Activated CD4-positive, alpha-beta T cell treated with anti-CD3 and anti-CD28 coated beads for 36 hours (primary cell): ENCODE measurements at regions not wholly inside any gene's neighbourhood (a gene's known extent, or its start where the extent isn't known, plus 50 kb on each side); places are given as distances from the start of the nearest gene placed in this dataset.
A peak's percentile ranks its signal among the peaks of the same experiment; 100 is the strongest.

ENCODE experiments used
- ATAC-seq: fragments of 200-7000 bp; cut with Tn5 transposase; one replicate; pipeline ENCODE4 v1.10.0; 2021; ENCODE audit warnings: mild to moderate bottlenecking, moderate library complexity
- CTCF ChIA-PET: fragments of 350-600 bp; sonication (Branson Sonifier 250); formaldehyde crosslinking; loops from one replicate; lab custom pipeline; 2021; ENCODE audit warnings: antibody characterized with exemption; lab: Charles Lee
- POLR2A ChIA-PET: fragments of 350-600 bp; sonication (Branson Sonifier 250); formaldehyde crosslinking; loops from one replicate; lab custom pipeline; 2021; ENCODE audit warnings: antibody characterized with exemption, inconsistent platforms; lab: Charles Lee
- DNase-seq: peaks from one replicate; pipeline ENCODE4 v3.0.0-alpha.2; 2020
- H3K27ac Mint-ChIP-seq: one replicate; pipeline ENCODE4 v1.8.0; 2021; ENCODE audit warnings: mixed read lengths
- H3K27me3 Mint-ChIP-seq: one replicate; pipeline ENCODE4 v1.8.0; 2021; ENCODE audit warnings: mixed read lengths
- H3K36me3 Mint-ChIP-seq: one replicate; pipeline ENCODE4 v1.8.0; 2021; ENCODE audit warnings: low read depth, mixed read lengths
- H3K4me1 Mint-ChIP-seq: one replicate; pipeline ENCODE4 v1.8.0; 2021; ENCODE audit warnings: mixed read lengths
- H3K4me3 Mint-ChIP-seq: one replicate; pipeline ENCODE4 v1.8.0; 2021; ENCODE audit warnings: mild to moderate bottlenecking, moderate library complexity, mixed read lengths
- H3K9me3 Mint-ChIP-seq: one replicate; pipeline ENCODE4 v1.8.0; 2021; ENCODE audit warnings: low read depth, mixed read lengths
- intact Hi-C, 2 experiments: fragments of 100-400 bp; cut with DNase I in 1 of 2; cut with micrococcal nuclease in 1 of 2; formaldehyde crosslinking; loops; one replicate each; pipeline versions ENCODE4 v1.14.2 to v1.15.1; 2022 to 2024; cut with DNase I, micrococcal nuclease

- POLR2A ChIA-PET = interaction anchor here (0.6 to 1.4 kb wide), 4 partner anchors 11 to 77 kb away, joined by 3 to 6 read pairs (median 4); partner anchors contain the start of gene STK17B
- H3K4me3 Mint-ChIP-seq = no peak overlapping the region
- peak overlapping the region; percentile 14 for H3K27ac Mint-ChIP-seq
Measured at GRCh38 chr2:196248467-196249094, 77.2 kb upstream of the STK17B start.

GRCh38 chr2:196249171-196249570 is 77.8 kb upstream of the STK17B start:
- Mint-ChIP-seq H3K9me3 (peaks cover 10% of the 10 kb centered on the region), H3K27me3 (no peaks in the 10 kb centered on the region), H3K36me3 (peaks cover 11% of the 10 kb centered on the region), H3K4me3 (no peak overlapping the region), H3K27ac (no peak overlapping the region), H3K4me1 (peaks cover 87% of the 10 kb centered on the region)
- no peak for DNase-seq
- ATAC-seq = no peak
- POLR2A ChIA-PET = interaction anchor here (0.6 to 1.4 kb wide), 3 partner anchors 11 to 71 kb away, joined by 3 to 6 read pairs (median 4); no protein-coding TSS in a partner anchor
- intact Hi-C loops = no loop called here
- CTCF ChIA-PET = interaction anchor here (0.6 to 2.1 kb wide), 9 partner anchors 10 to 193 kb away, joined by 3 to 12 read pairs (median 4); no protein-coding TSS in a partner anchor

More at GRCh38 chr2:196248467-196249094, 77.2 kb upstream of the STK17B start:
- peaks cover 10% of the 10 kb centered on the region for H3K36me3 Mint-ChIP-seq
- peaks cover 10% of the 10 kb centered on the region for H3K9me3 Mint-ChIP-seq
- DNase-seq (no peak), ATAC-seq (no peak)
- peaks cover 86% of the 10 kb centered on the region for H3K4me1 Mint-ChIP-seq
- CTCF ChIA-PET = interaction anchor here (0.6 to 2.1 kb wide), 10 partner anchors 10 to 192 kb away, joined by 3 to 12 read pairs (median 4); no protein-coding TSS in a partner anchor
- intact Hi-C loops = no loop called here
- H3K27me3 Mint-ChIP-seq = no peaks in the 10 kb centered on the region

- peaks cover 88% of the 10 kb centered on the region for H3K4me1 Mint-ChIP-seq
- intact Hi-C loops = loop anchor here in 1 of 2 experiments (10.0 kb wide), 1 partner anchor 965 kb away; no protein-coding TSS in a partner anchor
- peak overlapping the region; percentile 72 for H3K27ac Mint-ChIP-seq
- H3K4me3 Mint-ChIP-seq = no peak overlapping the region
- ChIA-PET POLR2A (interaction anchor here (1.4 kb wide), 1 partner anchor 10 kb away, joined by 6 read pairs; no protein-coding TSS in a partner anchor), CTCF (interaction anchor here (1.2 to 1.9 kb wide), 2 partner anchors 23 to 48 kb away, joined by 3 to 4 read pairs; no protein-coding TSS in a partner anchor)
- peak; percentile 24 for ATAC-seq
- peaks cover 11% of the 10 kb centered on the region for H3K36me3 Mint-ChIP-seq
- H3K9me3 Mint-ChIP-seq = peaks cover 10% of the 10 kb centered on the region
- DNase-seq = no peak
- H3K27me3 Mint-ChIP-seq = no peaks in the 10 kb centered on the region
Measured at GRCh38 chr2:196249860-196250259, 78.5 kb upstream of the STK17B start.

- ChIA-PET POLR2A (no interaction called here), CTCF (no interaction called here)
- peaks cover 10% of the 10 kb centered on the region for H3K9me3 Mint-ChIP-seq
- ATAC-seq (no peak), DNase-seq (no peak)
- peak overlapping the region; percentile 62 for H3K27ac Mint-ChIP-seq
- intact Hi-C loops = loop anchor here in 1 of 2 experiments (10.0 kb wide), 1 partner anchor 964 kb away; no protein-coding TSS in a partner anchor
- H3K4me1 Mint-ChIP-seq = peaks cover 75% of the 10 kb centered on the region
- no peaks in the 10 kb centered on the region for H3K27me3 Mint-ChIP-seq
- H3K36me3 Mint-ChIP-seq = peaks cover 11% of the 10 kb centered on the region
- H3K4me3 Mint-ChIP-seq = no peak overlapping the region
Measured at GRCh38 chr2:196251132-196251531, 79.8 kb upstream of the STK17B start.

GRCh38 chr2:196252408-196253115 is 81.2 kb upstream of the STK17B start:
- ATAC-seq (peak; percentile 81), DNase-seq (peak; percentile 47)
- intact Hi-C loops = loop anchor here (1.0 to 10.0 kb wide), 4 partner anchors 8 to 962 kb away; no protein-coding TSS in a partner anchor
- Mint-ChIP-seq H3K9me3 (peaks cover 10% of the 10 kb centered on the region), H3K4me3 (peak overlapping the region; percentile 25), H3K27ac (peak overlapping the region; percentile 85), H3K4me1 (peaks cover 83% of the 10 kb centered on the region), H3K27me3 (no peaks in the 10 kb centered on the region), H3K36me3 (peaks cover 11% of the 10 kb centered on the region)
- ChIA-PET CTCF (interaction anchor here (0.5 to 1.9 kb wide), 8 partner anchors 8 to 173 kb away, joined by 3 to 7 read pairs (median 4); no protein-coding TSS in a partner anchor), POLR2A (interaction anchor here (0.7 to 1.4 kb wide), 5 partner anchors 9 to 70 kb away, joined by 3 to 7 read pairs (median 5); no protein-coding TSS in a partner anchor)

- Mint-ChIP-seq H3K27ac (peak overlapping the region; percentile 85), H3K4me3 (no peak overlapping the region), H3K4me1 (peaks cover 83% of the 10 kb centered on the region), H3K36me3 (peaks cover 11% of the 10 kb centered on the region), H3K27me3 (no peaks in the 10 kb centered on the region), H3K9me3 (peaks cover 10% of the 10 kb centered on the region)
- DNase-seq = no peak
- intact Hi-C loops = loop anchor here (1.0 to 10.0 kb wide), 3 partner anchors 11 to 962 kb away; no protein-coding TSS in a partner anchor
- CTCF ChIA-PET = interaction anchor here (0.5 to 1.9 kb wide), 8 partner anchors 8 to 173 kb away, joined by 3 to 7 read pairs (median 4); no protein-coding TSS in a partner anchor
- POLR2A ChIA-PET = interaction anchor here (0.7 to 1.4 kb wide), 5 partner anchors 9 to 70 kb away, joined by 3 to 7 read pairs (median 5); no protein-coding TSS in a partner anchor
- peak; percentile 74 for ATAC-seq
Measured at GRCh38 chr2:196253116-196253480, 81.7 kb upstream of the STK17B start.

- H3K36me3 Mint-ChIP-seq = peaks cover 6% of the 10 kb centered on the region
- ATAC-seq = no peak
- H3K27me3 Mint-ChIP-seq = no peaks in the 10 kb centered on the region
- POLR2A ChIA-PET = interaction anchor here (0.6 kb wide), 1 partner anchor 68 kb away, joined by 3 read pairs; no protein-coding TSS in a partner anchor
- intact Hi-C loops = loop anchor here in 1 of 2 experiments (10.0 kb wide), 1 partner anchor 958 kb away; no protein-coding TSS in a partner anchor
- H3K4me3 Mint-ChIP-seq = no peak overlapping the region
- H3K27ac Mint-ChIP-seq = peak overlapping the region; percentile 72
- H3K9me3 Mint-ChIP-seq = peaks cover 5% of the 10 kb centered on the region
- CTCF ChIA-PET = interaction anchor here (1.2 to 3.1 kb wide), 3 partner anchors 12 to 22 kb away, joined by 3 to 9 read pairs (median 5); no protein-coding TSS in a partner anchor
- DNase-seq = no peak
- peaks cover 79% of the 10 kb centered on the region for H3K4me1 Mint-ChIP-seq
Measured at GRCh38 chr2:196256585-196256984, 85.2 kb upstream of the STK17B start.

- ChIA-PET CTCF (interaction anchor here (1.2 to 3.1 kb wide), 3 partner anchors 12 to 23 kb away, joined by 3 to 9 read pairs (median 5); no protein-coding TSS in a partner anchor), POLR2A (no interaction called here)
- Mint-ChIP-seq H3K36me3 (peaks cover 5% of the 10 kb centered on the region), H3K27ac (peak overlapping the region; percentile 72), H3K4me3 (no peak overlapping the region), H3K4me1 (peaks cover 77% of the 10 kb centered on the region), H3K9me3 (peaks cover 4% of the 10 kb centered on the region), H3K27me3 (no peaks in the 10 kb centered on the region)
- intact Hi-C loops = loop anchor here in 1 of 2 experiments (10.0 kb wide), 1 partner anchor 958 kb away; no protein-coding TSS in a partner anchor
- ATAC-seq (no peak), DNase-seq (no peak)
Measured at GRCh38 chr2:196257086-196257485, 85.7 kb upstream of the STK17B start.

GRCh38 chr2:196258407-196258806 is 87.0 kb upstream of the STK17B start:
- Mint-ChIP-seq H3K9me3 (no peaks in the 10 kb centered on the region), H3K27ac (no peak overlapping the region), H3K27me3 (no peaks in the 10 kb centered on the region), H3K4me3 (no peak overlapping the region), H3K36me3 (peaks cover 2% of the 10 kb centered on the region), H3K4me1 (peaks cover 77% of the 10 kb centered on the region)
- ATAC-seq (no peak), DNase-seq (no peak)
- intact Hi-C loops = loop anchor here in 1 of 2 experiments (10.0 kb wide), 1 partner anchor 956 kb away; no protein-coding TSS in a partner anchor
- CTCF ChIA-PET = interaction anchor here (0.5 to 4.7 kb wide), 7 partner anchors 10 to 190 kb away, joined by 3 to 23 read pairs (median 4); partner anchors contain the start of gene DNAH7
- POLR2A ChIA-PET = interaction anchor here (0.6 kb wide), 1 partner anchor 1152 kb away, joined by 3 read pairs; no protein-coding TSS in a partner anchor
